ENCODE measurements at regions not wholly inside any gene's neighbourhood (a gene's known extent, or its start where the extent isn't known, plus 50 kb on each side); places are given as distances from the start of the nearest gene placed in this dataset.

DNA sequence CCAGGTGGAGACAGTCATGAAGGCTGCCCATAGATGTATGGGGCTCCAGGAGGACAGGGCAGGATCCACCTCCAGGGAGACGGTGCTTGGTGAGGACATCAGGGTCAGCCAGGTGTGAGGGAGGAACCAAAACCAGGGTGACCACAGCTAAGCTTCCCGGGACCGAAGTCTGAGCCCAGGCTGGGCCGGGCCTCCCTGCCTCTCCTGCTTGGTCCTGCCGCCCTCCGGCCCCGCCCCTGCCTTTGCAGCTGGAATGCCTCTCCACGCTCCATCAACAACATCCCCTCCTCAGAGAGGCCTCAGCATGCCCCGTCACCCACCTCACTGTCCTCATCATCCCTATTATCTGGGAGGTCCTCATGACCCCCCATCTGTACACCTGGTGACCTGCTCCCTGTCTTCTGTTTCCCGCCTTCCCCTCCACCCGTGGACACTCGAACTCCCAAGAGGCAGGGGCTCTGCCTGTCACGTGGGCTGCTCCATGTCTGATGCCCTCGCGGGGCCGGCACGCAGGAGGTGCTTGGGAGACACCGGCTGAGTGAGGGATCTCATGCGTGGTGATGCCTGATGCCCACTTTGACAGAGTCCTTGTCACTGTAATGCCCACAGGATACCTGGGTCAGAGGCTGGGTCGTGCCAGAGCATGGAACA lies 59.4 kb downstream of the RTL6 start:
- TF ChIP-seq, protein P1, sequence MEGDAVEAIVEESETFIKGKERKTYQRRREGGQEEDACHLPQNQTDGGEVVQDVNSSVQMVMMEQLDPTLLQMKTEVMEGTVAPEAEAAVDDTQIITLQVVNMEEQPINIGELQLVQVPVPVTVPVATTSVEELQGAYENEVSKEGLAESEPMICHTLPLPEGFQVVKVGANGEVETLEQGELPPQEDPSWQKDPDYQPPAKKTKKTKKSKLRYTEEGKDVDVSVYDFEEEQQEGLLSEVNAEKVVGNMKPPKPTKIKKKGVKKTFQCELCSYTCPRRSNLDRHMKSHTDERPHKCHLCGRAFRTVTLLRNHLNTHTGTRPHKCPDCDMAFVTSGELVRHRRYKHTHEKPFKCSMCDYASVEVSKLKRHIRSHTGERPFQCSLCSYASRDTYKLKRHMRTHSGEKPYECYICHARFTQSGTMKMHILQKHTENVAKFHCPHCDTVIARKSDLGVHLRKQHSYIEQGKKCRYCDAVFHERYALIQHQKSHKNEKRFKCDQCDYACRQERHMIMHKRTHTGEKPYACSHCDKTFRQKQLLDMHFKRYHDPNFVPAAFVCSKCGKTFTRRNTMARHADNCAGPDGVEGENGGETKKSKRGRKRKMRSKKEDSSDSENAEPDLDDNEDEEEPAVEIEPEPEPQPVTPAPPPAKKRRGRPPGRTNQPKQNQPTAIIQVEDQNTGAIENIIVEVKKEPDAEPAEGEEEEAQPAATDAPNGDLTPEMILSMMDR (IDR thresholded peaks at IDR 0.05 in 2 of 3, conservative IDR thresholded peaks at IDR 0.05 in 1 of 3; ENCODE audit: borderline replicate concordance in 1 of 3, insufficient read depth in 1 of 3, low read depth in 2 of 3, low read length in 2 of 3), result no peak
- no peak for TF ChIP-seq RAD21 (IDR thresholded peaks at IDR 0.05; ENCODE audit: low read depth)
- TF ChIP-seq POLR2AphosphoS5 (IDR thresholded peaks at IDR 0.05; ENCODE audit: low read depth, low read length), result no peak
- no peak for TF ChIP-seq EZH2phosphoT487 (IDR thresholded peaks at IDR 0.05; ENCODE audit: borderline replicate concordance)
- TF ChIP-seq POLR2A (IDR thresholded peaks at IDR 0.05; ENCODE audit: borderline replicate concordance, extremely low read depth, insufficient read depth, insufficient read length), result no peak
- TF ChIP-seq ZNF274 (IDR thresholded peaks at IDR 0.05; ENCODE audit: low read depth, low read length), result no peak
- TF ChIP-seq YY1 (IDR thresholded peaks at IDR 0.05; ENCODE audit: extremely low read depth, insufficient replicate concordance, low read depth, low read length), result no peak
- no peak for TF ChIP-seq CEBPB (IDR thresholded peaks at IDR 0.05; ENCODE audit: low read depth)
- TF ChIP-seq SP1 (IDR thresholded peaks at IDR 0.05; ENCODE audit: low read depth), result no peak
- no peak for TF ChIP-seq EZH2 (IDR thresholded peaks at IDR 0.05)
- TF ChIP-seq, protein P2, sequence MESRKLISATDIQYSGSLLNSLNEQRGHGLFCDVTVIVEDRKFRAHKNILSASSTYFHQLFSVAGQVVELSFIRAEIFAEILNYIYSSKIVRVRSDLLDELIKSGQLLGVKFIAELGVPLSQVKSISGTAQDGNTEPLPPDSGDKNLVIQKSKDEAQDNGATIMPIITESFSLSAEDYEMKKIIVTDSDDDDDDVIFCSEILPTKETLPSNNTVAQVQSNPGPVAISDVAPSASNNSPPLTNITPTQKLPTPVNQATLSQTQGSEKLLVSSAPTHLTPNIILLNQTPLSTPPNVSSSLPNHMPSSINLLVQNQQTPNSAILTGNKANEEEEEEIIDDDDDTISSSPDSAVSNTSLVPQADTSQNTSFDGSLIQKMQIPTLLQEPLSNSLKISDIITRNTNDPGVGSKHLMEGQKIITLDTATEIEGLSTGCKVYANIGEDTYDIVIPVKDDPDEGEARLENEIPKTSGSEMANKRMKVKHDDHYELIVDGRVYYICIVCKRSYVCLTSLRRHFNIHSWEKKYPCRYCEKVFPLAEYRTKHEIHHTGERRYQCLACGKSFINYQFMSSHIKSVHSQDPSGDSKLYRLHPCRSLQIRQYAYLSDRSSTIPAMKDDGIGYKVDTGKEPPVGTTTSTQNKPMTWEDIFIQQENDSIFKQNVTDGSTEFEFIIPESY (IDR thresholded peaks at IDR 0.05; ENCODE audit: extremely low read depth, insufficient replicate concordance, low read length), result no peak
- TF ChIP-seq SIN3A (IDR thresholded peaks at IDR 0.05; ENCODE audit: low read depth), result no peak
- no peak for TF ChIP-seq MAX (IDR thresholded peaks at IDR 0.05)
- TF ChIP-seq EGR1 (IDR thresholded peaks at IDR 0.05; ENCODE audit: low read depth), result no peak

Measured in HCT116 (cell line).